B cell (primary cell): ENCODE measurements at regions not wholly inside any gene's neighbourhood (a gene's known extent, or its start where the extent isn't known, plus 50 kb on each side); places are given as distances from the start of the nearest gene placed in this dataset.

ENCODE experiments used
- ATAC-seq: fragments of 200-7000 bp; cut with Tn5 transposase; one replicate; pipeline ENCODE4 v1.10.0; 2021; ENCODE audit warnings: low read depth, mild to moderate bottlenecking, moderate number of reproducible peaks, moderate library complexity
- CTCF ChIA-PET: fragments of 350-600 bp; sonication (Branson Sonifier 250); formaldehyde crosslinking; loops from one replicate; lab custom pipeline; 2021; ENCODE audit warnings: antibody characterized with exemption, inconsistent platforms; lab: Charles Lee
- POLR2A ChIA-PET: fragments of 350-600 bp; sonication (Branson Sonifier 250); formaldehyde crosslinking; loops from one replicate; lab custom pipeline; 2021; ENCODE audit warnings: antibody characterized with exemption; lab: Charles Lee
- DNase-seq: peaks from one replicate; pipeline ENCODE4 v3.0.0; 2013
- H2AFZ ChIP-seq: 2 replicates; pipeline ENCODE4 v1.6.1; 2012; ENCODE audit warnings: mild to moderate bottlenecking, low read depth, low read length; ENCODE audit not compliant: insufficient read depth, poor library complexity, severe bottlenecking
- H3K27ac ChIP-seq, 2 donors: 1 replicate in 1 of 2; 2 replicates in 1 of 2; pipeline ENCODE4 v1.5.1; 2012 to 2013; ENCODE audit warnings: low read length in 2 of 2, mild to moderate bottlenecking in 2 of 2, moderate library complexity in 1 of 2
- H3K27me3 ChIP-seq, 4 experiments: fragments of 200-600 bp in 1 of 4; sonication (generic) in 1 of 4; replicated peaks in 1 of 4; 1 replicate in 2 of 4; 2 replicates in 2 of 4; pipeline versions ENCODE4 v1.6.1 to v1.7.0; 2013 to 2016; ENCODE audit warnings: low read length in 3 of 4, mild to moderate bottlenecking in 2 of 4, mixed read lengths in 1 of 4, moderate library complexity in 1 of 4; ENCODE audit not compliant: insufficient read depth in 4 of 4, control insufficient read depth in 3 of 4; ENCODE audit errors: control extremely low read depth in 1 of 4
- H3K36me3 ChIP-seq, 2 experiments: replicated peaks in 1 of 2; 1 replicate in 1 of 2; 2 replicates in 1 of 2; pipeline versions ENCODE4 v1.6.1 to v1.7.1; 2013; ENCODE audit warnings: low read length in 1 of 2; ENCODE audit not compliant: insufficient read depth in 2 of 2, control insufficient read depth in 1 of 2; ENCODE audit errors: control extremely low read depth in 1 of 2, extremely low read depth in 1 of 2
- H3K4me1 ChIP-seq, 2 donors: fragments of 200-600 bp in 1 of 2; sonication (generic) in 1 of 2; 1 replicate in 1 of 2; 2 replicates in 1 of 2; pipeline versions ENCODE4 v1.5.1 to v1.6.1; 2013 to 2017; ENCODE audit warnings: low read length in 2 of 2; ENCODE audit not compliant: control insufficient read depth in 2 of 2, insufficient read depth in 2 of 2
- H3K4me2 ChIP-seq: replicated peaks from 2 replicates; pipeline ENCODE3; 2012; ENCODE audit warnings: mild to moderate bottlenecking, low read depth, low read length; ENCODE audit not compliant: poor library complexity, severe bottlenecking
- H3K4me3 ChIP-seq, 5 experiments: fragments of 200-600 bp in 1 of 5; sonication (generic) in 1 of 5; 1 replicate in 3 of 5; 2 replicates in 2 of 5; pipeline versions ENCODE4 v1.5.1 to v1.7.0; 2011 to 2016; ENCODE audit warnings: low read length in 4 of 5, mild to moderate bottlenecking in 4 of 5, low read depth in 2 of 5, control low read depth in 1 of 5, moderate library complexity in 1 of 5; ENCODE audit not compliant: insufficient read depth in 1 of 5; ENCODE audit errors: control extremely low read depth in 1 of 5, extremely low read depth in 1 of 5
- H3K79me2 ChIP-seq: fragments of 200-600 bp; sonication (generic); one replicate; pipeline ENCODE4 v1.6.0; 2016; ENCODE audit warnings: low read length; ENCODE audit not compliant: control insufficient read depth, insufficient read depth
- H3K9ac ChIP-seq: fragments of 200-600 bp; sonication (generic); 2 replicates; pipeline ENCODE4 v1.6.1; 2017; ENCODE audit warnings: mild to moderate bottlenecking, low read length, moderate library complexity
- H3K9me3 ChIP-seq, 3 donors: one replicate each; pipeline versions ENCODE4 v1.6.1 to v1.7.1; 2013; ENCODE audit warnings: low read length in 2 of 3; ENCODE audit not compliant: control insufficient read depth in 2 of 3, insufficient read depth in 1 of 3; ENCODE audit errors: control extremely low read depth in 1 of 3
- H4K20me1 ChIP-seq: 2 replicates; pipeline ENCODE4 v1.6.0; 2012; ENCODE audit warnings: mild to moderate bottlenecking, low read length; ENCODE audit not compliant: insufficient read depth, control insufficient read depth, poor library complexity, severe bottlenecking
- H3K27ac Mint-ChIP-seq: one replicate; pipeline ENCODE4 v1.8.0; 2021; ENCODE audit warnings: mixed read lengths
- H3K27me3 Mint-ChIP-seq: one replicate; pipeline ENCODE4 v1.8.0; 2021; ENCODE audit warnings: mixed read lengths
- H3K4me1 Mint-ChIP-seq: one replicate; pipeline ENCODE4 v1.8.0; 2021; ENCODE audit warnings: mixed read lengths
- H3K4me3 Mint-ChIP-seq: one replicate; pipeline ENCODE4 v1.8.0; 2021; ENCODE audit warnings: mixed read lengths
- H3K9me3 Mint-ChIP-seq: one replicate; pipeline ENCODE4 v1.8.0; 2022; ENCODE audit warnings: mixed read lengths; ENCODE audit not compliant: insufficient read depth
- CTCF ChIP-seq: fragments of 200-600 bp; IDR thresholded peaks from one replicate; pipeline ENCODE4 v1.8.0; 2022; ENCODE audit warnings: antibody characterized with exemption, mild to moderate bottlenecking
- EZH2 ChIP-seq: IDR thresholded peaks from 2 replicates; pipeline ENCODE4 v1.6.1; 2012; ENCODE audit warnings: borderline replicate concordance, low read depth, mild to moderate bottlenecking, moderate library complexity, low read length; ENCODE audit not compliant: insufficient read depth, poor library complexity, severe bottlenecking
- WGBS: methylation state at CpG from one replicate; pipeline ENCODE4 v1.1.5; 2013; ENCODE audit warnings: missing lambda C conversion rate; ENCODE audit not compliant: insufficient coverage; 5-methylcytosine and 5-hydroxymethylcytosine counted together
- intact Hi-C: fragments of 100-400 bp; cut with micrococcal nuclease; formaldehyde crosslinking; loops from one replicate; pipeline ENCODE4 v1.10.0; 2022

- CTCF ChIA-PET, result no interaction called here
- Histone ChIP-seq H3K9me3 (no peaks in the 10 kb centered on the region), H3K9ac (no peak overlapping the region), H2AFZ (no peak overlapping the region), H3K4me2 (no peak overlapping the region), H3K27ac (no peak overlapping the region), H3K27me3 (no peaks in the 10 kb centered on the region), H3K79me2 (no peaks in the 10 kb centered on the region), H3K36me3 (no peaks in the 10 kb centered on the region), H3K4me1 (no peaks in the 10 kb centered on the region), H3K4me3 (no peak overlapping the region), H4K20me1 (no peaks in the 10 kb centered on the region)
- H3K9me3 Mint-ChIP-seq, result peaks cover 3% of the 10 kb centered on the region
- no peaks in the 10 kb centered on the region for H3K4me1 Mint-ChIP-seq
- intact Hi-C loops, result no loop called here
- no peak overlapping the region for H3K4me3 Mint-ChIP-seq
- POLR2A ChIA-PET, result no interaction called here
- TF ChIP-seq EZH2, result no peak
- TF ChIP-seq CTCF, result no peak
- H3K27ac Mint-ChIP-seq, result no peak overlapping the region
- DNase-seq (no peak), ATAC-seq (no peak)
- WGBS, result no CpG with 5 or more reads among the region's 2 CpGs
- H3K27me3 Mint-ChIP-seq, result no peaks in the 10 kb centered on the region
Observed at GRCh38 chr13:72523593-72523992, 203.8 kb downstream of the MZT1 start.

- TF ChIP-seq CTCF (no peak), EZH2 (no peak)
- Histone ChIP-seq H3K4me1 (no peaks in the 10 kb centered on the region), H3K9me3 (no peaks in the 10 kb centered on the region), H3K79me2 (no peaks in the 10 kb centered on the region), H2AFZ (no peak overlapping the region), H3K27ac (no peak overlapping the region), H3K36me3 (no peaks in the 10 kb centered on the region), H3K9ac (no peak overlapping the region), H4K20me1 (no peaks in the 10 kb centered on the region), H3K4me3 (no peak overlapping the region), H3K4me2 (no peak overlapping the region), H3K27me3 (no peaks in the 10 kb centered on the region)
- intact Hi-C loops, result no loop called here
- no peaks in the 10 kb centered on the region for H3K4me1 Mint-ChIP-seq
- H3K27me3 Mint-ChIP-seq, result no peaks in the 10 kb centered on the region
- no CpG with 5 or more reads among the region's 4 CpGs for WGBS
- peaks cover 3% of the 10 kb centered on the region for H3K9me3 Mint-ChIP-seq
- POLR2A ChIA-PET, result no interaction called here
- no peak overlapping the region for H3K27ac Mint-ChIP-seq
- CTCF ChIA-PET, result no interaction called here
- H3K4me3 Mint-ChIP-seq, result no peak overlapping the region
- DNase-seq (no peak), ATAC-seq (no peak)
Observed at GRCh38 chr13:72523049-72523448, 204.4 kb downstream of the MZT1 start.
